ENCODE measurements at regions not wholly inside any gene's neighbourhood (a gene's known extent, or its start where the extent isn't known, plus 50 kb on each side); places are given as distances from the start of the nearest gene placed in this dataset.

DNA sequence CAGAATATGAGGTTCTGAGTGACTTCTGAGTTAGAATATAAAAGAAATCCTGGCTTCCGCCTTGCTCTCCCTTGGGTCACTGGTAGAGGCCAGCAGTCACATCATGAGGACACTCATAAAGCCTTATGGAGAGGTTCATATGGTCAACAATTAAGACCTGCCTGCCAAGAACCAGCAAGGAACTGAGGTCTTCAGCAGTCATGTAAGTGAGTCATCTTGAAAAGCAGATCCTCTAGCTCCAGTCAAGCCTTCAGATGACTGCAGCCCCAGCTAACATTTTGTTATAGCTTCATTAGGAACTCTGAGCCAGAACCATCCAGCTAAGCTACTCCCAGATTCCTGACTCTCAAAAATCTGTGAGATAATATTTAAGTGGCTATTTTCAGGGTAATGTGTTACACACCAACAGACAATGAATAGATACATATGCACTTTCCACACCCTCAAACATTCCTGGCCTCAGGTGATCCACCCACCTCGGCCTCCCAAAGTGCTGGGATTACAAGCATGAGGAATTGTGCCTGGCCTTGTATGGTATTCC is 447.2 kb downstream of the SHQ1 start:
- Histone ChIP-seq H3K9me3 (no peaks in the 10 kb centered on the region), H3K27ac (no peak overlapping the region), H3K27me3 (no peaks in the 10 kb centered on the region), H3K36me3 (no peaks in the 10 kb centered on the region), H3K4me1 (peaks cover 4 to 12% of the 10 kb centered on the region in 2 donors), H3K4me3 (no peak overlapping the region)
- TF ChIP-seq, protein P1, sequence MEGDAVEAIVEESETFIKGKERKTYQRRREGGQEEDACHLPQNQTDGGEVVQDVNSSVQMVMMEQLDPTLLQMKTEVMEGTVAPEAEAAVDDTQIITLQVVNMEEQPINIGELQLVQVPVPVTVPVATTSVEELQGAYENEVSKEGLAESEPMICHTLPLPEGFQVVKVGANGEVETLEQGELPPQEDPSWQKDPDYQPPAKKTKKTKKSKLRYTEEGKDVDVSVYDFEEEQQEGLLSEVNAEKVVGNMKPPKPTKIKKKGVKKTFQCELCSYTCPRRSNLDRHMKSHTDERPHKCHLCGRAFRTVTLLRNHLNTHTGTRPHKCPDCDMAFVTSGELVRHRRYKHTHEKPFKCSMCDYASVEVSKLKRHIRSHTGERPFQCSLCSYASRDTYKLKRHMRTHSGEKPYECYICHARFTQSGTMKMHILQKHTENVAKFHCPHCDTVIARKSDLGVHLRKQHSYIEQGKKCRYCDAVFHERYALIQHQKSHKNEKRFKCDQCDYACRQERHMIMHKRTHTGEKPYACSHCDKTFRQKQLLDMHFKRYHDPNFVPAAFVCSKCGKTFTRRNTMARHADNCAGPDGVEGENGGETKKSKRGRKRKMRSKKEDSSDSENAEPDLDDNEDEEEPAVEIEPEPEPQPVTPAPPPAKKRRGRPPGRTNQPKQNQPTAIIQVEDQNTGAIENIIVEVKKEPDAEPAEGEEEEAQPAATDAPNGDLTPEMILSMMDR (IDR thresholded peaks at IDR 0.05): no peak
- no peak for TF ChIP-seq POLR2A (IDR thresholded peaks at IDR 0.05)
- intact Hi-C loops (cut with DNase I; ENCODE audit: low total_unique reads): no loop called here
- no peak for DNase-seq

- Histone ChIP-seq H3K4me1 (peaks cover 4 to 8% of the 10 kb centered on the region in 2 donors), H3K9me3 (no peaks in the 10 kb centered on the region), H3K36me3 (no peaks in the 10 kb centered on the region), H3K27me3 (no peaks in the 10 kb centered on the region), H3K4me3 (no peak overlapping the region), H3K27ac (no peak overlapping the region)
- no peak for TF ChIP-seq POLR2A (IDR thresholded peaks at IDR 0.05)
- TF ChIP-seq, protein P1 (IDR thresholded peaks at IDR 0.05): no peak
- DNase-seq: no peak
- intact Hi-C loops (cut with DNase I; ENCODE audit: low total_unique reads): no loop called here
Observed at GRCh38 chr3:72398781-72399180, 449.5 kb downstream of the SHQ1 start.

GRCh38 chr3:72397586-72397985 is 450.7 kb downstream of the SHQ1 start:
- Histone ChIP-seq H3K4me3 (no peak overlapping the region), H3K27me3 (no peaks in the 10 kb centered on the region), H3K9me3 (no peaks in the 10 kb centered on the region), H3K36me3 (no peaks in the 10 kb centered on the region), H3K27ac (no peak overlapping the region), H3K4me1 (peaks cover 4 to 6% of the 10 kb centered on the region in 2 donors)
- intact Hi-C loops (cut with DNase I; ENCODE audit: low total_unique reads): no loop called here
- no peak for DNase-seq
- TF ChIP-seq, protein P1 (IDR thresholded peaks at IDR 0.05): no peak
- TF ChIP-seq POLR2A (IDR thresholded peaks at IDR 0.05): no peak

DNA sequence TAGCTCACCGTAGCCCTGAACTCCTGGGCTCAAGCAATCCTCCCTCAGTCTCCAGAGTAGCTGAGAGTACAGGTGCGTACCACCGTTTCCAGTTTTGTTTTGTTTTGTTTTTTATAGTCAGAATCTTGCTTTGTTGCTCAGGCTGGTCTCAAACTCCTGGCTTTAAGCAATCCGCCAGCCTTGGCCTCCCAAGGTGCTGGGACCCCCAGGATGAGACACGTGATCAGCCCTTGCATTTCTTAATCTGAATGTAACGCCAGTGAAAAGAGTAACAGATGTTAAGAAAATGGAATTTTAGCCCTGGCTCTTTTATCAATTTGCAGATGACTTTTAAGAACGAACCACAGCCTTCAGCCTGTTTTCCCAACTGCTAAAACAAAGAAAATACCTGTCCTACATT is 451.3 kb downstream of the SHQ1 start:
- Histone ChIP-seq H3K4me3 (no peak overlapping the region), H3K36me3 (no peaks in the 10 kb centered on the region), H3K27me3 (no peaks in the 10 kb centered on the region), H3K27ac (no peak overlapping the region), H3K4me1 (peaks cover 4 to 6% of the 10 kb centered on the region in 2 donors), H3K9me3 (no peaks in the 10 kb centered on the region)
- intact Hi-C loops (cut with DNase I; ENCODE audit: low total_unique reads): no loop called here
- TF ChIP-seq, protein P1 (IDR thresholded peaks at IDR 0.05): no peak
- DNase-seq: no peak

GRCh38 chr3:72395776-72396311 is 452.4 kb downstream of the SHQ1 start:
- H3K4me3 ChIP-seq: no peak overlapping the region
- intact Hi-C loops (cut with DNase I; ENCODE audit: low total_unique reads): no loop called here
- H3K36me3 ChIP-seq: no peaks in the 10 kb centered on the region
- no peaks in the 10 kb centered on the region for H3K9me3 ChIP-seq
- H3K27me3 ChIP-seq: no peaks in the 10 kb centered on the region
- peaks cover 4 to 6% of the 10 kb centered on the region in 2 donors for H3K4me1 ChIP-seq
- TF ChIP-seq, protein P1 (IDR thresholded peaks at IDR 0.05): no peak
- TF ChIP-seq POLR2A (IDR thresholded peaks at IDR 0.05): no peak
- no peak overlapping the region for H3K27ac ChIP-seq
- no peak for DNase-seq
